IMR-90 (cell line): ENCODE measurements at regions not wholly inside any gene's neighbourhood (a gene's known extent, or its start where the extent isn't known, plus 50 kb on each side); places are given as distances from the start of the nearest gene placed in this dataset.

Experiments
- ATAC-seq: fragments of 200-7000 bp; cut with Tn5 transposase; 2 replicates; pipeline ENCODE4 v1.9.1; 2020; ENCODE audit warnings: low read depth, mild to moderate bottlenecking, moderate library complexity
- BruUV-seq: library from RNA; stranded (reverse); fragments of 400-500 nt; replicated peaks from 2 replicates; lab custom pipeline; 2021; lab: Mats Ljungman, UMichigan
- CTCF ChIA-PET: fragments of 300-600 bp; formaldehyde crosslinking; extraction: SDS; loops from one replicate; lab custom pipeline; 2021; ENCODE audit warnings: antibody characterized with exemption; lab: Yijun Ruan, JAX
- POLR2A ChIA-PET: fragments of 300-600 bp; sonication (Branson Sonifier 250); formaldehyde crosslinking; loops from one replicate; lab custom pipeline; 2022; ENCODE audit warnings: antibody characterized with exemption; ENCODE audit not compliant: unreplicated experiment; lab: Charles Lee
- DNase-seq: peaks from one replicate; pipeline ENCODE4 v3.0.0; 2013
- H2AFZ ChIP-seq: replicated peaks from 2 replicates; pipeline ENCODE3; 2013; ENCODE audit warnings: low read length, mild to moderate bottlenecking; ENCODE audit not compliant: poor library complexity
- H2AK5ac ChIP-seq: 2 replicates; pipeline ENCODE4 v1.6.1; 2013; ENCODE audit warnings: low read depth, low read length, inconsistent platforms
- H2AK9ac ChIP-seq: replicated peaks from 2 replicates; pipeline ENCODE3; 2013; ENCODE audit warnings: mild to moderate bottlenecking, low read depth, low read length, moderate library complexity; ENCODE audit not compliant: poor library complexity
- H2BK120ac ChIP-seq: 2 replicates; pipeline ENCODE4 v1.6.1; 2013; ENCODE audit warnings: low read depth, low read length, inconsistent platforms
- H2BK15ac ChIP-seq: 3 replicates; pipeline ENCODE4 v1.6.1; 2013; ENCODE audit warnings: low read depth, low read length, inconsistent platforms
- H2BK20ac ChIP-seq: 2 replicates; pipeline ENCODE4 v1.6.1; 2013; ENCODE audit warnings: low read depth, mild to moderate bottlenecking, inconsistent platforms, low read length, moderate library complexity
- H2BK5ac ChIP-seq: 2 replicates; pipeline ENCODE4 v1.6.1; 2013; ENCODE audit warnings: mild to moderate bottlenecking, low read depth, low read length, inconsistent platforms; ENCODE audit not compliant: poor library complexity, severe bottlenecking
- H3K14ac ChIP-seq: replicated peaks from 2 replicates; pipeline ENCODE4 v1.6.1; 2013; ENCODE audit warnings: low read depth, low read length, inconsistent platforms
- H3K18ac ChIP-seq: 2 replicates; pipeline ENCODE4 v1.6.1; 2013; ENCODE audit warnings: low read depth, low read length, control low read depth
- H3K23ac ChIP-seq: 2 replicates; pipeline ENCODE4 v1.6.1; 2013; ENCODE audit warnings: low read depth, low read length, inconsistent platforms
- H3K27ac ChIP-seq: 2 replicates; pipeline ENCODE4 v1.5.1; 2013; ENCODE audit warnings: mild to moderate bottlenecking, control low read depth, low read length; ENCODE audit not compliant: insufficient read depth
- H3K27me3 ChIP-seq: 2 replicates; pipeline ENCODE4 v1.6.1; 2013; ENCODE audit warnings: low read length; ENCODE audit not compliant: control insufficient read depth, insufficient read depth
- H3K36me3 ChIP-seq: 2 replicates; pipeline ENCODE4 v1.6.1; 2013; ENCODE audit warnings: low read length, mixed read lengths; ENCODE audit not compliant: control insufficient read depth, insufficient read depth
- H3K4ac ChIP-seq: 2 replicates; pipeline ENCODE4 v1.6.1; 2013; ENCODE audit warnings: low read depth, low read length, inconsistent platforms
- H3K4me1 ChIP-seq: 2 replicates; pipeline ENCODE4 v1.6.1; 2013; ENCODE audit warnings: low read length, mixed read lengths; ENCODE audit not compliant: control insufficient read depth, insufficient read depth
- H3K4me2 ChIP-seq: 2 replicates; pipeline ENCODE4 v1.6.1; 2013; ENCODE audit warnings: low read depth, mild to moderate bottlenecking, control low read depth, low read length, moderate library complexity
- H3K4me3 ChIP-seq: 2 replicates; pipeline ENCODE4 v1.5.1; 2013; ENCODE audit warnings: low read depth, mild to moderate bottlenecking, control low read depth, low read length, moderate library complexity; ENCODE audit not compliant: insufficient read depth
- H3K56ac ChIP-seq: 2 replicates; pipeline ENCODE4 v1.6.1; 2013; ENCODE audit warnings: low read length, inconsistent platforms; ENCODE audit not compliant: insufficient read depth; ENCODE audit errors: extremely low read depth
- H3K79me1 ChIP-seq, 2 experiments: 2 replicates each; pipeline ENCODE4 v1.6.1; 2013; ENCODE audit warnings: low read length in 2 of 2, inconsistent platforms in 1 of 2, low read depth in 1 of 2
- H3K9ac ChIP-seq: 2 replicates; pipeline ENCODE4 v1.6.1; 2013; ENCODE audit warnings: low read depth, low read length, control low read depth
- H3K9me1 ChIP-seq: 2 replicates; pipeline ENCODE4 v1.6.1; 2013; ENCODE audit warnings: low read length, inconsistent platforms; ENCODE audit not compliant: insufficient read depth
- H3K9me3 ChIP-seq: 2 replicates; pipeline ENCODE4 v1.6.1; 2013; ENCODE audit warnings: low read length; ENCODE audit not compliant: control insufficient read depth, insufficient read depth
- H4K20me1 ChIP-seq: 2 replicates; pipeline ENCODE4 v1.6.1; 2013; ENCODE audit warnings: low read length, inconsistent platforms; ENCODE audit not compliant: insufficient read depth
- H4K5ac ChIP-seq: 2 replicates; pipeline ENCODE4 v1.6.1; 2013; ENCODE audit warnings: mild to moderate bottlenecking, low read depth, low read length, control low read depth
- H4K8ac ChIP-seq, 2 experiments: 2 replicates each; pipeline ENCODE4 v1.6.1; 2013; ENCODE audit warnings: low read depth in 2 of 2, low read length in 2 of 2, control low read depth in 1 of 2, inconsistent platforms in 1 of 2
- H4K91ac ChIP-seq: 2 replicates; pipeline ENCODE4 v1.6.1; 2013; ENCODE audit warnings: low read depth, low read length, inconsistent platforms; ENCODE audit not compliant: insufficient read depth
- BHLHE40 ChIP-seq: fragments of 150-350 bp; IDR thresholded peaks from 2 replicates; pipeline ENCODE4 v1.6.1; 2016; ENCODE audit warnings: mild to moderate bottlenecking, low read depth, low read length
- CEBPB ChIP-seq: IDR thresholded peaks from 2 replicates; pipeline ENCODE4 v1.6.1; 2012; ENCODE audit warnings: low read depth, low read length, improper control_type of control experiment
- CHD1 ChIP-seq: IDR thresholded peaks from 2 replicates; pipeline ENCODE4 v1.6.1; 2012; ENCODE audit warnings: low read depth, low read length, improper control_type of control experiment
- ELK1 ChIP-seq: fragments of 150-350 bp; IDR thresholded peaks from 2 replicates; pipeline ENCODE4 v1.6.1; 2016; ENCODE audit warnings: low read depth, mild to moderate bottlenecking, low read length, moderate library complexity, borderline replicate concordance
- POLR2A ChIP-seq: IDR thresholded peaks from 2 replicates; pipeline ENCODE4 v1.6.1; 2012; ENCODE audit warnings: mild to moderate bottlenecking, low read depth, low read length
- RCOR1 ChIP-seq: IDR thresholded peaks from 2 replicates; pipeline ENCODE4 v1.6.1; 2012; ENCODE audit warnings: mild to moderate bottlenecking, low read length, improper control_type of control experiment; ENCODE audit not compliant: insufficient replicate concordance
- RFX5 ChIP-seq: IDR thresholded peaks from 2 replicates; pipeline ENCODE4 v1.8.0; 2012; ENCODE audit warnings: low read depth, mild to moderate bottlenecking, low read length, moderate library complexity
- SMC3 ChIP-seq: fragments of 150-350 bp; IDR thresholded peaks from 2 replicates; pipeline ENCODE4 v1.6.1; 2016; ENCODE audit warnings: low read depth, mild to moderate bottlenecking, antibody characterized with exemption, low read length, moderate library complexity
- USF2 ChIP-seq: fragments of 150-350 bp; IDR thresholded peaks from 2 replicates; pipeline ENCODE4 v1.6.1; 2017; ENCODE audit warnings: mild to moderate bottlenecking, antibody characterized with exemption, low read length, low read depth
- WGBS, 2 experiments: methylation state at CpG; one replicate each; pipeline versions ENCODE4 v1.1.5 to v1.1.7; 2013; ENCODE audit warnings: missing lambda C conversion rate in 2 of 2; ENCODE audit not compliant: insufficient read length in 1 of 2; ENCODE audit errors: extremely low coverage in 2 of 2; 5-methylcytosine and 5-hydroxymethylcytosine counted together
- dilution Hi-C: fragments of 300-500 bp; cut with HindIII; formaldehyde crosslinking; loops from one replicate; pipeline ENCODE4 v1.14.3; 2018; ENCODE audit warnings: low sequenced_read_pairs; ENCODE audit not compliant: unreplicated experiment
- in situ Hi-C: fragments of 300-500 bp; cut with MboI; formaldehyde crosslinking; loops from 3 replicates; pipeline ENCODE4 v1.14.3; 2019; ENCODE audit warnings: low sequenced_read_pairs, inconsistent platforms, mixed read lengths
- intact Hi-C: fragments of 100-400 bp; cut with micrococcal nuclease; formaldehyde crosslinking; loops from 2 replicates; pipeline ENCODE4 v1.10.0; 2022

- TF ChIP-seq CEBPB (no peak), USF2 (no peak), SMC3 (no peak), POLR2A (no peak), ELK1 (no peak), BHLHE40 (no peak), CHD1 (no peak), RCOR1 (no peak), RFX5 (no peak)
- WGBS, 2 experiments, result no CpG with 5 or more reads among the region's 5 CpGs
Observed at GRCh38 chr18:78199002-78199401, 780.6 kb upstream of the SALL3 start.

More at GRCh38 chr18:78199002-78199401, 780.6 kb upstream of the SALL3 start:
- H2BK5ac ChIP-seq, result no peak overlapping the region
- H3K4ac ChIP-seq, result no peak overlapping the region
- no peaks in the 10 kb centered on the region for H3K4me1 ChIP-seq
- H4K8ac ChIP-seq, result no peak overlapping the region
- no peaks in the 10 kb centered on the region for H3K9me1 ChIP-seq
- H4K91ac ChIP-seq, result no peak overlapping the region
- H3K9ac ChIP-seq, result no peak overlapping the region
- dilution Hi-C loops (no loop called here), intact Hi-C loops (no loop called here), in situ Hi-C loops (no loop called here)
- no peak overlapping the region for H2AK9ac ChIP-seq
- H3K27me3 ChIP-seq, result no peaks in the 10 kb centered on the region
- no TSS peak for BruUV-seq
- H3K56ac ChIP-seq, result no peak overlapping the region
- H4K20me1 ChIP-seq, result no peaks in the 10 kb centered on the region
- POLR2A ChIA-PET, result no interaction called here
- H3K79me1 ChIP-seq, result no peaks in the 10 kb centered on the region
- H3K14ac ChIP-seq, result no peak overlapping the region
- CTCF ChIA-PET, result no interaction called here
- peaks cover 26% of the 10 kb centered on the region for H3K9me3 ChIP-seq
- H3K23ac ChIP-seq, result no peak overlapping the region
- H2AFZ ChIP-seq, result no peak overlapping the region
- no peak overlapping the region for H4K5ac ChIP-seq
- no peak overlapping the region for H3K18ac ChIP-seq
- no peak overlapping the region for H3K4me2 ChIP-seq
- ATAC-seq (no peak), DNase-seq (no peak)
- H2BK120ac ChIP-seq, result no peak overlapping the region
- no peak overlapping the region for H2AK5ac ChIP-seq
- H3K27ac ChIP-seq, result no peak overlapping the region
- no peak overlapping the region for H2BK15ac ChIP-seq
- H3K36me3 ChIP-seq, result no peaks in the 10 kb centered on the region
- H3K4me3 ChIP-seq, result no peak overlapping the region
- no peak overlapping the region for H2BK20ac ChIP-seq
